CD4-positive, CD25-positive, alpha-beta regulatory T cell (primary cell): ENCODE measurements at regions not wholly inside any gene's neighbourhood (a gene's known extent, or its start where the extent isn't known, plus 50 kb on each side); places are given as distances from the start of the nearest gene placed in this dataset.
A peak's percentile ranks its signal among the peaks of the same experiment; 100 is the strongest.

Experiments
- ATAC-seq, 2 donors: fragments of 150-1000 bp; cut with Tn5 transposase; one replicate each; pipeline ENCODE4 v1.10.0; 2021; ENCODE audit warnings: low read depth in 2 of 2, moderate number of reproducible peaks in 2 of 2, moderate library complexity in 1 of 2
- DNase-seq, 3 donors: peaks; one replicate each; pipeline versions ENCODE4 v3.0.0 to v3.0.0-alpha.2; 2012 to 2022; ENCODE audit warnings: mixed read lengths in 1 of 3
- H3K27ac ChIP-seq: one replicate; pipeline ENCODE4 v1.7.0; 2013; ENCODE audit warnings: mild to moderate bottlenecking, low read length; ENCODE audit not compliant: insufficient read depth, poor library complexity, severe bottlenecking
- H3K27me3 ChIP-seq: one replicate; pipeline ENCODE4 v1.7.0; 2013; ENCODE audit warnings: low read length; ENCODE audit not compliant: control insufficient read depth, insufficient read depth
- H3K36me3 ChIP-seq: one replicate; pipeline ENCODE4 v1.7.0; 2013; ENCODE audit warnings: mild to moderate bottlenecking, low read length, moderate library complexity; ENCODE audit not compliant: control insufficient read depth, insufficient read depth
- H3K4me1 ChIP-seq: 2 replicates; pipeline ENCODE4 v1.7.0; 2013; ENCODE audit warnings: mild to moderate bottlenecking, low read length; ENCODE audit not compliant: insufficient read depth, control insufficient read depth, poor library complexity, severe bottlenecking
- H3K4me3 ChIP-seq: one replicate; pipeline ENCODE4 v1.7.0; 2013; ENCODE audit warnings: low read depth, mild to moderate bottlenecking, low read length, moderate library complexity
- H3K9me3 ChIP-seq, 2 experiments: 1 replicate in 1 of 2; 2 replicates in 1 of 2; pipeline ENCODE4 v1.7.0; 2013; ENCODE audit warnings: low read length in 2 of 2, mild to moderate bottlenecking in 1 of 2, moderate library complexity in 1 of 2; ENCODE audit not compliant: control insufficient read depth in 2 of 2
- H3K27ac Mint-ChIP-seq, 3 donors: one replicate each; pipeline ENCODE4 v1.8.0; 2020 to 2022; ENCODE audit warnings: mild to moderate bottlenecking in 3 of 3, mixed read lengths in 3 of 3, moderate library complexity in 2 of 3
- H3K27me3 Mint-ChIP-seq: one replicate; pipeline ENCODE4 v1.8.0; 2022; ENCODE audit warnings: mild to moderate bottlenecking, mixed read lengths
- H3K36me3 Mint-ChIP-seq: one replicate; pipeline ENCODE4 v1.8.0; 2020; ENCODE audit warnings: mixed read lengths
- H3K4me1 Mint-ChIP-seq, 4 donors: one replicate each; pipeline ENCODE4 v1.8.0; 2020 to 2022; ENCODE audit warnings: mixed read lengths in 4 of 4, mild to moderate bottlenecking in 1 of 4
- H3K4me3 Mint-ChIP-seq, 4 donors: one replicate each; pipeline ENCODE4 v1.8.0; 2020 to 2022; ENCODE audit warnings: mild to moderate bottlenecking in 4 of 4, mixed read lengths in 4 of 4, moderate library complexity in 3 of 4
- H3K9me3 Mint-ChIP-seq, 7 donors: one replicate each; pipeline ENCODE4 v1.8.0; 2020 to 2022; ENCODE audit warnings: mixed read lengths in 7 of 7, mild to moderate bottlenecking in 3 of 7, moderate library complexity in 2 of 7

GRCh38 chr1:98382586-98382985, 278.9 kb upstream of the SNX7 start:
- Histone ChIP-seq H3K4me3 (no peak overlapping the region), H3K27me3 (no peaks in the 10 kb centered on the region), H3K9me3 (no peaks in the 10 kb centered on the region), H3K4me1 (no peaks in the 10 kb centered on the region), H3K27ac (no peak overlapping the region), H3K36me3 (no peaks in the 10 kb centered on the region)
- Mint-ChIP-seq H3K36me3 (no peaks in the 10 kb centered on the region), H3K4me1 (peaks cover under 1% of the 10 kb centered on the region in 4 donors), H3K27me3 (no peaks in the 10 kb centered on the region), H3K27ac (peak overlapping the region in 1 of 3 donors; percentile 11), H3K9me3 (peaks cover 0 to 2% (median 0%) of the 10 kb centered on the region in 7 donors), H3K4me3 (no peak overlapping the region)
- ATAC-seq (no peak), DNase-seq (no peak)

GRCh38 chr1:98374098-98374497, 287.4 kb upstream of the SNX7 start:
- Mint-ChIP-seq H3K9me3 (peaks cover 0 to 5% (median 0%) of the 10 kb centered on the region in 7 donors), H3K4me1 (peaks cover 0 to 7% (median 3%) of the 10 kb centered on the region in 4 donors), H3K4me3 (no peak overlapping the region), H3K27me3 (peaks cover 8% of the 10 kb centered on the region), H3K27ac (no peak overlapping the region), H3K36me3 (no peaks in the 10 kb centered on the region)
- DNase-seq: no peak
- no peaks in the 10 kb centered on the region for H3K27me3 ChIP-seq
- no peak for ATAC-seq
- no peaks in the 10 kb centered on the region for H3K4me1 ChIP-seq
- no peak overlapping the region for H3K27ac ChIP-seq
- no peaks in the 10 kb centered on the region for H3K36me3 ChIP-seq
- H3K4me3 ChIP-seq: no peak overlapping the region
- no peaks in the 10 kb centered on the region for H3K9me3 ChIP-seq

- no peak overlapping the region for H3K27ac Mint-ChIP-seq
- H3K27ac ChIP-seq: no peak overlapping the region
- H3K27me3 Mint-ChIP-seq: peaks cover 8% of the 10 kb centered on the region
- peaks cover 0 to 5% (median 0%) of the 10 kb centered on the region in 7 donors for H3K9me3 Mint-ChIP-seq
- H3K4me3 Mint-ChIP-seq: no peak overlapping the region
- H3K27me3 ChIP-seq: no peaks in the 10 kb centered on the region
- ATAC-seq (no peak), DNase-seq (no peak)
- no peaks in the 10 kb centered on the region for H3K36me3 Mint-ChIP-seq
- H3K36me3 ChIP-seq: no peaks in the 10 kb centered on the region
- no peaks in the 10 kb centered on the region for H3K9me3 ChIP-seq
- peaks cover 0 to 7% (median 3%) of the 10 kb centered on the region in 4 donors for H3K4me1 Mint-ChIP-seq
- no peaks in the 10 kb centered on the region for H3K4me1 ChIP-seq
- H3K4me3 ChIP-seq: no peak overlapping the region
Measured at GRCh38 chr1:98373056-98373455, 288.5 kb upstream of the SNX7 start.

- no peaks in the 10 kb centered on the region for H3K9me3 ChIP-seq
- no peaks in the 10 kb centered on the region for H3K27me3 ChIP-seq
- peaks cover 0 to 7% (median 3%) of the 10 kb centered on the region in 4 donors for H3K4me1 Mint-ChIP-seq
- no peak overlapping the region for H3K27ac ChIP-seq
- H3K4me3 Mint-ChIP-seq: no peak overlapping the region
- H3K27ac Mint-ChIP-seq: no peak overlapping the region
- H3K4me3 ChIP-seq: no peak overlapping the region
- ATAC-seq (no peak), DNase-seq (no peak)
- no peaks in the 10 kb centered on the region for H3K36me3 ChIP-seq
- H3K36me3 Mint-ChIP-seq: no peaks in the 10 kb centered on the region
- peaks cover 8% of the 10 kb centered on the region for H3K27me3 Mint-ChIP-seq
- no peaks in the 10 kb centered on the region for H3K4me1 ChIP-seq
- peaks cover 0 to 5% (median 1%) of the 10 kb centered on the region in 7 donors for H3K9me3 Mint-ChIP-seq
Measured at GRCh38 chr1:98371764-98372163, 289.8 kb upstream of the SNX7 start.

GRCh38 chr1:98369463-98369862, 292.1 kb upstream of the SNX7 start:
- Histone ChIP-seq H3K36me3 (no peaks in the 10 kb centered on the region), H3K27ac (no peak overlapping the region), H3K4me3 (no peak overlapping the region), H3K9me3 (no peaks in the 10 kb centered on the region), H3K27me3 (no peaks in the 10 kb centered on the region), H3K4me1 (no peaks in the 10 kb centered on the region)
- H3K27ac Mint-ChIP-seq: no peak overlapping the region
- ATAC-seq (no peak), DNase-seq (no peak)
- H3K4me3 Mint-ChIP-seq: peak overlapping the region in 1 of 4 donors; percentile 23
- H3K36me3 Mint-ChIP-seq: no peaks in the 10 kb centered on the region
- H3K4me1 Mint-ChIP-seq: peaks cover 0 to 7% (median 3%) of the 10 kb centered on the region in 4 donors
- H3K27me3 Mint-ChIP-seq: peaks cover 8% of the 10 kb centered on the region
- peaks cover 0 to 6% (median 5%) of the 10 kb centered on the region in 7 donors for H3K9me3 Mint-ChIP-seq

GRCh38 chr1:98368995-98369394, 292.5 kb upstream of the SNX7 start:
- no peak for ATAC-seq
- H3K27ac Mint-ChIP-seq: no peak overlapping the region
- H3K27me3 Mint-ChIP-seq: peaks cover 8% of the 10 kb centered on the region

GRCh38 chr1:98367426-98367825, 294.1 kb upstream of the SNX7 start:
- ATAC-seq (no peak), DNase-seq (no peak)
- no peak overlapping the region for H3K27ac Mint-ChIP-seq
- H3K36me3 Mint-ChIP-seq: no peaks in the 10 kb centered on the region
- H3K27me3 Mint-ChIP-seq: peaks cover 8% of the 10 kb centered on the region
- no peak overlapping the region for H3K4me3 Mint-ChIP-seq
- H3K9me3 ChIP-seq: no peaks in the 10 kb centered on the region
- H3K4me1 ChIP-seq: no peaks in the 10 kb centered on the region
- no peak overlapping the region for H3K27ac ChIP-seq
- no peaks in the 10 kb centered on the region for H3K36me3 ChIP-seq
- H3K27me3 ChIP-seq: no peaks in the 10 kb centered on the region
- no peak overlapping the region for H3K4me3 ChIP-seq
- H3K9me3 Mint-ChIP-seq: peaks cover 0 to 9% (median 5%) of the 10 kb centered on the region in 7 donors
- H3K4me1 Mint-ChIP-seq: peaks cover 0 to 7% (median 3%) of the 10 kb centered on the region in 4 donors

More at GRCh38 chr1:98368995-98369394, 292.5 kb upstream of the SNX7 start:
- Histone ChIP-seq H3K36me3 (no peaks in the 10 kb centered on the region), H3K27ac (no peak overlapping the region), H3K4me1 (no peaks in the 10 kb centered on the region), H3K9me3 (no peaks in the 10 kb centered on the region), H3K27me3 (no peaks in the 10 kb centered on the region), H3K4me3 (no peak overlapping the region)
- Mint-ChIP-seq H3K4me3 (no peak overlapping the region), H3K4me1 (peaks cover 0 to 7% (median 3%) of the 10 kb centered on the region in 4 donors), H3K36me3 (no peaks in the 10 kb centered on the region), H3K9me3 (peaks cover 0 to 7% (median 5%) of the 10 kb centered on the region in 7 donors)
- no peak for DNase-seq

GRCh38 chr1:98366343-98366742, 295.2 kb upstream of the SNX7 start:
- Mint-ChIP-seq H3K4me3 (peak overlapping the region in 1 of 4 donors; percentile 43), H3K36me3 (no peaks in the 10 kb centered on the region)

More at GRCh38 chr1:98366343-98366742, 295.2 kb upstream of the SNX7 start:
- no peak overlapping the region for H3K4me3 ChIP-seq
- H3K36me3 ChIP-seq: no peaks in the 10 kb centered on the region
- no peak overlapping the region for H3K27ac ChIP-seq
- peaks cover 0 to 9% (median 5%) of the 10 kb centered on the region in 7 donors for H3K9me3 Mint-ChIP-seq
- no peaks in the 10 kb centered on the region for H3K27me3 Mint-ChIP-seq
- H3K9me3 ChIP-seq: no peaks in the 10 kb centered on the region
- no peak for ATAC-seq
- H3K27ac Mint-ChIP-seq: no peak overlapping the region
- DNase-seq: no peak
- no peaks in the 10 kb centered on the region for H3K27me3 ChIP-seq
- H3K4me1 ChIP-seq: no peaks in the 10 kb centered on the region
- peaks cover 0 to 7% (median 3%) of the 10 kb centered on the region in 4 donors for H3K4me1 Mint-ChIP-seq
